Adrenal gland (tissue), 5 donors: ENCODE measurements at regions not wholly inside any gene's neighbourhood (a gene's known extent, or its start where the extent isn't known, plus 50 kb on each side); places are given as distances from the start of the nearest gene placed in this dataset.

Source experiments
- CTCF ChIP-seq, 6 experiments: fragments of 450-650 bp in 4 of 6; fragments of 200-600 bp in 2 of 6; sonication (generic) in 1 of 6; IDR thresholded peaks; 1 replicate in 5 of 6; 2 replicates in 1 of 6; pipeline versions ENCODE4 v1.5.1 to v1.8.0; 2016 to 2021; ENCODE audit warnings: antibody characterized with exemption in 6 of 6, mild to moderate bottlenecking in 2 of 6, moderate library complexity in 1 of 6
- POLR2A ChIP-seq, 2 donors: fragments of 450-650 bp; IDR thresholded peaks; one replicate each; pipeline ENCODE4 v1.6.1; 2017; ENCODE audit warnings: antibody characterized with exemption in 2 of 2, mild to moderate bottlenecking in 2 of 2, moderate library complexity in 1 of 2
- donor health status: DM: no; HTN: no; CAD: no.

DNA sequence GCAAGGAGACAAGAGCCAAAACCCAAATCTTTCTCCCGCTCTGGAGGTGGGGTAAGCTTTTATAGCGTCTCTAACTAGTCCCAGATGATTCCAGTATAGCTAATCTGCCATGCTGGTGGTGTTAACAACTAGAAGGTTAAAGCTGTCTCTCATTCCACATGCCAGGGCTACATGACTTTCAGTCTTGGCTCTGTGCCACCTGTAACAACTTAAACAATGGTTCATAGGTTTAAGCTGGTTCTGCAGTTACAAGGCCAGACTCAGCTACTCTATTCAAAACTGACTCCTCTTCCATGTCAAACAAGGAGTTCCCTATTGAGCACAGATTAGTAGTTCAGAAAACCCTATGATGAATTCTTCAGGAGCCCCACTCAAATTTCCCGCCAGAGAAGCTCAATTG, 128.9 kb downstream of the ELOVL4 start:
- TF ChIP-seq CTCF (IDR thresholded peaks at IDR 0.05) (no peak), POLR2A (IDR thresholded peaks at IDR 0.05) (no peak)
